Uterus (tissue), 2 donors: ENCODE measurements at regions not wholly inside any gene's neighbourhood (a gene's known extent, or its start where the extent isn't known, plus 50 kb on each side); places are given as distances from the start of the nearest gene placed in this dataset.

Source experiments
- CTCF ChIP-seq, 4 experiments: fragments of 200-600 bp in 2 of 4; fragments of 450-650 bp in 2 of 4; sonication (generic) in 2 of 4; IDR thresholded peaks; one replicate each; pipeline ENCODE4 v1.5.1; 2016 to 2019; ENCODE audit warnings: antibody characterized with exemption in 4 of 4, mild to moderate bottlenecking in 2 of 4, moderate library complexity in 1 of 4
- POLR2A ChIP-seq, 2 donors: fragments of 450-650 bp; IDR thresholded peaks; one replicate each; pipeline ENCODE4 v1.6.1; 2016; ENCODE audit warnings: antibody characterized with exemption in 2 of 2, mild to moderate bottlenecking in 1 of 2, moderate library complexity in 1 of 2

GRCh38 chr1:146376708-146377496 is 148.1 kb upstream of the NOTCH2NLA start:
- peak in 1 of 4 experiments; percentile 17 for TF ChIP-seq CTCF (IDR thresholded peaks at IDR 0.05)
- peak; percentile 53 to 82 for TF ChIP-seq POLR2A (IDR thresholded peaks at IDR 0.05)
